ENCODE measurements at regions not wholly inside any gene's neighbourhood (a gene's known extent, or its start where the extent isn't known, plus 50 kb on each side); places are given as distances from the start of the nearest gene placed in this dataset.

DNA sequence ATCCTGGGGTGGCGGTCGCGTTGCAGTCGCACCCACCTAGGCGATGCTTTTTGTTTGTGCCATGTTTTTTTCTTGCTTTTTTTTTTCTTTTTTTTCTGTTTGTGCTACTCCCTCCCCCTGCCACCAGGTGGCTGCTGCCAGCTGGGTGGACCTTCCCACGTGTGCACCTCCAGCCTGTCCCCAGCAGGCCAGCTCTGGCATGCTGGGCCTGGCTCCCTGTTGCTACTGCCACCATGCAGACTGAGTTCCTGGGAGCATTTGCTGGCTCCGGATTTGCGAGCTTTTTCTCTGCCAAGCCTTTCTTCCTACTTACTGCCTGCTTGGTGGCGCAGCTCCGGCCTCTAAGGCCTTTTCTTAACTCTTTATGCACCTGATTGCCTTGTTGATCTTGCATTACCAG is 161.2 kb upstream of the WDFY3 start:
- TF ChIP-seq YY1 (IDR thresholded peaks at IDR 0.05; ENCODE audit: insufficient read depth, insufficient read length): no peak
- TF ChIP-seq ZNF274 (IDR thresholded peaks at IDR 0.05; ENCODE audit: low read depth, low read length): no peak
- TF ChIP-seq SUZ12 (IDR thresholded peaks at IDR 0.05; ENCODE audit: extremely low read depth, insufficient read depth, insufficient read length): no peak

Measured in NT2/D1 (cell line).